HCT116 (cell line): ENCODE measurements at regions not wholly inside any gene's neighbourhood (a gene's known extent, or its start where the extent isn't known, plus 50 kb on each side); places are given as distances from the start of the nearest gene placed in this dataset.

ENCODE experiments used
- ATAC-seq: fragments of 200-7000 bp; cut with Tn5 transposase; 2 replicates; pipeline ENCODE4 v1.9.1; 2020; ENCODE audit warnings: mild to moderate bottlenecking, moderate library complexity
- BruUV-seq: library from RNA; stranded (reverse); fragments of 400-500 nt; replicated peaks from 2 replicates; lab custom pipeline; 2021; lab: Mats Ljungman, UMichigan
- CTCF ChIA-PET: fragments of 300-600 bp; sonication (Branson Sonifier 250); formaldehyde crosslinking; loops from one replicate; lab custom pipeline; 2021; ENCODE audit warnings: antibody characterized with exemption; lab: Charles Lee
- POLR2A ChIA-PET: fragments of 300-600, 350-600 bp; sonication (Branson Sonifier 250); formaldehyde crosslinking; loops from one replicate; lab custom pipeline; 2021; ENCODE audit warnings: antibody characterized with exemption; lab: Charles Lee
- RAD21 ChIA-PET, 2 experiments: fragments of 300-600 bp; sonication (Branson Sonifier 250); formaldehyde crosslinking; loops; one replicate each; lab custom pipeline; 2023; ENCODE audit warnings: low total read pairs in 2 of 2; ENCODE audit not compliant: uncharacterized antibody in 2 of 2, unreplicated experiment in 2 of 2, low non-redundant PET in 1 of 2; lab: Charles Lee
- DNase-seq: peaks from one replicate; pipeline ENCODE4 v3.0.0-alpha.2; 2010; ENCODE audit warnings: low read depth, low spot score
- H2AFZ ChIP-seq: fragments of 200-600 bp; shearing (Covaris generic), sonication (generic); 2 replicates; pipeline ENCODE4 v1.6.1; 2017; ENCODE audit warnings: low read depth, mixed run types, mixed read lengths, antibody characterized with exemption, low read length; ENCODE audit not compliant: poor library complexity, severe bottlenecking
- H3K27ac ChIP-seq: 2 replicates; pipeline ENCODE4 v1.5.1; 2012; ENCODE audit warnings: low read depth, low read length
- H3K27me3 ChIP-seq: fragments of 200-600 bp; sonication (generic); 2 replicates; pipeline ENCODE4 v1.6.1; 2016; ENCODE audit warnings: mixed run types, low read length, mixed read lengths; ENCODE audit not compliant: insufficient read depth
- H3K36me3 ChIP-seq, 2 experiments: fragments of 200-500 bp in 1 of 2; fragments of 200-600 bp in 1 of 2; sonication (Bioruptor generic) in 1 of 2; sonication (generic) in 1 of 2; 2 replicates each; pipeline versions ENCODE4 v1.5.1 to v1.6.1; 2014 to 2016; ENCODE audit warnings: low read length in 2 of 2, inconsistent platforms in 1 of 2, mixed read lengths in 1 of 2, mixed run types in 1 of 2; ENCODE audit not compliant: insufficient read depth in 2 of 2, control insufficient read depth in 1 of 2
- H3K4me1 ChIP-seq, 2 experiments: fragments of 200-600 bp in 1 of 2; sonication (generic) in 1 of 2; 2 replicates each; pipeline versions ENCODE4 v1.5.1 to v1.6.1; 2012 to 2017; ENCODE audit warnings: low read length in 2 of 2, inconsistent platforms in 1 of 2, mild to moderate bottlenecking in 1 of 2, mixed read lengths in 1 of 2, mixed run types in 1 of 2, moderate library complexity in 1 of 2; ENCODE audit not compliant: insufficient read depth in 2 of 2, control insufficient read depth in 1 of 2
- H3K4me2 ChIP-seq: fragments of 200-600 bp; sonication (generic); 2 replicates; pipeline ENCODE4 v1.6.1; 2017; ENCODE audit warnings: mixed run types, low read length, mixed read lengths
- H3K4me3 ChIP-seq, 2 experiments: fragments of 200-600 bp in 1 of 2; sonication (generic) in 1 of 2; replicated peaks in 1 of 2; 2 replicates each; pipeline ENCODE4 v1.5.1; 2011 to 2016; ENCODE audit warnings: low read length in 2 of 2, control low read depth in 1 of 2, low read depth in 1 of 2, mild to moderate bottlenecking in 1 of 2, mixed read lengths in 1 of 2, mixed run types in 1 of 2
- H3K79me2 ChIP-seq: fragments of 200-600 bp; sonication (generic); 2 replicates; pipeline ENCODE4 v1.6.1; 2017; ENCODE audit warnings: mild to moderate bottlenecking, mixed run types, low read length, moderate library complexity, mixed read lengths; ENCODE audit not compliant: insufficient read depth
- H3K9ac ChIP-seq: fragments of 200-600 bp; sonication (generic); 2 replicates; pipeline ENCODE4 v1.6.1; 2016; ENCODE audit warnings: low read length, mixed read lengths
- H3K9me2 ChIP-seq: fragments of 200-600 bp; sonication (generic), shearing (Covaris generic); 2 replicates; pipeline ENCODE4 v1.6.1; 2017; ENCODE audit warnings: mixed run types, mild to moderate bottlenecking, moderate library complexity; ENCODE audit not compliant: insufficient read depth
- H3K9me3 ChIP-seq, 2 experiments: fragments of 200-500 bp in 1 of 2; fragments of 200-600 bp in 1 of 2; sonication (Bioruptor generic) in 1 of 2; sonication (generic) in 1 of 2; 2 replicates each; pipeline ENCODE4 v1.6.1; 2014 to 2017; ENCODE audit warnings: low read length in 2 of 2, mixed read lengths in 2 of 2, inconsistent platforms in 1 of 2, low read depth in 1 of 2, mild to moderate bottlenecking in 1 of 2, mixed run types in 1 of 2, moderate library complexity in 1 of 2; ENCODE audit not compliant: control insufficient read depth in 1 of 2, insufficient read depth in 1 of 2
- H4K20me1 ChIP-seq: fragments of 200-600 bp; sonication (generic), shearing (Covaris generic); 2 replicates; pipeline ENCODE4 v1.6.1; 2017; ENCODE audit warnings: mixed run types, mild to moderate bottlenecking, moderate library complexity; ENCODE audit not compliant: insufficient read depth
- EZH2phosphoT487 ChIP-seq: fragments of 200-600 bp; IDR thresholded peaks from 2 replicates; pipeline ENCODE4 v1.6.1; 2018; ENCODE audit warnings: antibody characterized with exemption, borderline replicate concordance
- FOSL1 ChIP-seq: IDR thresholded peaks from 2 replicates; pipeline ENCODE4 v1.6.1; 2012; ENCODE audit warnings: low read depth
- JUND ChIP-seq: IDR thresholded peaks from 2 replicates; pipeline ENCODE4 v1.6.1; 2012
- POLR2AphosphoS5 ChIP-seq: IDR thresholded peaks from 2 replicates; pipeline ENCODE4 v1.6.1; 2011; ENCODE audit warnings: mild to moderate bottlenecking, low read depth, low read length, moderate library complexity
- SP1 ChIP-seq: IDR thresholded peaks from 2 replicates; pipeline ENCODE4 v1.6.1; 2012; ENCODE audit warnings: low read depth
- SRF ChIP-seq: IDR thresholded peaks from 2 replicates; pipeline ENCODE4 v1.6.1; 2012; ENCODE audit warnings: low read depth
- TCF7L2 ChIP-seq: IDR thresholded peaks from 2 replicates; pipeline ENCODE4 v1.7.0; 2011; ENCODE audit warnings: borderline replicate concordance, inconsistent platforms; ENCODE audit not compliant: insufficient read depth, insufficient read length; ENCODE audit errors: extremely low read depth
- ZNF274 ChIP-seq: fragments of 200-500 bp; sonication (Bioruptor generic); IDR thresholded peaks from 2 replicates; pipeline ENCODE4 v1.6.1; 2014; ENCODE audit warnings: mild to moderate bottlenecking, low read depth, low read length, inconsistent platforms
- intact Hi-C: fragments of 100-400 bp; cut with micrococcal nuclease; formaldehyde crosslinking; loops from 2 replicates; pipeline ENCODE4 v1.10.0; 2022
- TF ChIP-seq, protein P1 (sequence below), 3 experiments: fragments of 200-600 bp in 1 of 3; sonication (generic) in 1 of 3; IDR thresholded peaks in 2 of 3; conservative IDR thresholded peaks in 1 of 3; 2 replicates each; pipeline ENCODE4 v1.5.1; 2012 to 2017; ENCODE audit warnings: low read depth in 2 of 3, low read length in 2 of 3, antibody characterized with exemption in 1 of 3, borderline replicate concordance in 1 of 3, control low read depth in 1 of 3, mild to moderate bottlenecking in 1 of 3, mixed read lengths in 1 of 3, mixed run types in 1 of 3, moderate library complexity in 1 of 3; ENCODE audit not compliant: insufficient read depth in 1 of 3
- TF ChIP-seq, protein P2 (sequence below): IDR thresholded peaks from 2 replicates; pipeline ENCODE4 v1.6.1; 2012
- TF ChIP-seq, protein P3 (sequence below): IDR thresholded peaks from 2 replicates; pipeline ENCODE4 v1.6.1; 2012

DNA sequence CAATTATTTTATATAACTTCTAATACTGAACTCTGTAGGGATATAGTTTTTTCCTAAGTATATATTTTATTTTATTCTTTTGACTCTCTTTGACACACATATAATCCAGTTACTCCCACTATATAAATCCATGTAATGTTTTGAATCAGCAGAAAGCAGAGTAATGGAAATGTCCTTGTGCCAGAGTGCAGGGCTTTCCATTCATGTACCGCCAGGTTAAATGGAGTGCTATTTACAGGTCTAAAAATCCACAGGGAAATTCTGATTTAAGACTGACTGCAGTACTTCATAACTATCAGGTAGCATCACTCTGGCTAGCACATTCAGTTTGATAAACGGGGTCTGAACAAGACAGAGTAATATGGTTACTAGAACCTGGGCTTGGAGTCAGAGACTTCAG is 626.8 kb downstream of the COL12A1 start (continued):
- TF ChIP-seq, protein P1, sequence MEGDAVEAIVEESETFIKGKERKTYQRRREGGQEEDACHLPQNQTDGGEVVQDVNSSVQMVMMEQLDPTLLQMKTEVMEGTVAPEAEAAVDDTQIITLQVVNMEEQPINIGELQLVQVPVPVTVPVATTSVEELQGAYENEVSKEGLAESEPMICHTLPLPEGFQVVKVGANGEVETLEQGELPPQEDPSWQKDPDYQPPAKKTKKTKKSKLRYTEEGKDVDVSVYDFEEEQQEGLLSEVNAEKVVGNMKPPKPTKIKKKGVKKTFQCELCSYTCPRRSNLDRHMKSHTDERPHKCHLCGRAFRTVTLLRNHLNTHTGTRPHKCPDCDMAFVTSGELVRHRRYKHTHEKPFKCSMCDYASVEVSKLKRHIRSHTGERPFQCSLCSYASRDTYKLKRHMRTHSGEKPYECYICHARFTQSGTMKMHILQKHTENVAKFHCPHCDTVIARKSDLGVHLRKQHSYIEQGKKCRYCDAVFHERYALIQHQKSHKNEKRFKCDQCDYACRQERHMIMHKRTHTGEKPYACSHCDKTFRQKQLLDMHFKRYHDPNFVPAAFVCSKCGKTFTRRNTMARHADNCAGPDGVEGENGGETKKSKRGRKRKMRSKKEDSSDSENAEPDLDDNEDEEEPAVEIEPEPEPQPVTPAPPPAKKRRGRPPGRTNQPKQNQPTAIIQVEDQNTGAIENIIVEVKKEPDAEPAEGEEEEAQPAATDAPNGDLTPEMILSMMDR (IDR thresholded peaks at IDR 0.05 in 2 of 3, conservative IDR thresholded peaks at IDR 0.05 in 1 of 3; ENCODE audit: borderline replicate concordance in 1 of 3, insufficient read depth in 1 of 3, low read depth in 2 of 3, low read length in 2 of 3) = no peak
- no peak for TF ChIP-seq JUND
- no peak for TF ChIP-seq SRF
- TF ChIP-seq FOSL1 = no peak
- TF ChIP-seq ZNF274 = no peak
- TF ChIP-seq SP1 = no peak

DNA sequence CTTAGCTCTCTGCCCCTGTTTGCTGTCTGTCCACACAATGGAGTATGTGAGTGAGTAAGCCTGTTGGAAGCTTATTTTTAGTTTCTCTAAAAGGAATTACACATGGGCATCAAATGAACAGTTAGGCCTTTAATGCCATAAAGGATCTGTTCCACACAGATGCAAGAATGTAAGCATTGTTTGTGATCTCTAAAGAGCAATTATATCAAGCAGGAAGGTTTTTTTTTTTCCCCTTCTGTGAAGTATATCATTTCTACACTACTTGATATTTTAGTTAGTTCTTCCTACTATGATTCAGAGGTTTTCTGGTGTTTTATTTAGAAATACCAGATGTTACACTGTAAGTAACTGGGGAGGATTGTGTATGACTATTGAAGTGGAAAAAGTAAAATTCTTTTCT is 627.5 kb downstream of the COL12A1 start:
- no peaks in the 10 kb centered on the region for H3K9me3 ChIP-seq
- CTCF ChIA-PET = no interaction called here
- H3K79me2 ChIP-seq = no peaks in the 10 kb centered on the region
- TF ChIP-seq, protein P2, sequence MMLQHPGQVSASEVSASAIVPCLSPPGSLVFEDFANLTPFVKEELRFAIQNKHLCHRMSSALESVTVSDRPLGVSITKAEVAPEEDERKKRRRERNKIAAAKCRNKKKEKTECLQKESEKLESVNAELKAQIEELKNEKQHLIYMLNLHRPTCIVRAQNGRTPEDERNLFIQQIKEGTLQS = no peak
- TF ChIP-seq, protein P3, sequence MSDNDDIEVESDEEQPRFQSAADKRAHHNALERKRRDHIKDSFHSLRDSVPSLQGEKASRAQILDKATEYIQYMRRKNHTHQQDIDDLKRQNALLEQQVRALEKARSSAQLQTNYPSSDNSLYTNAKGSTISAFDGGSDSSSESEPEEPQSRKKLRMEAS = no peak
- TF ChIP-seq TCF7L2 (no peak), POLR2AphosphoS5 (no peak), EZH2phosphoT487 (no peak), SP1 (no peak)
- DNase-seq (no peak), ATAC-seq (no peak)
- H3K4me1 ChIP-seq = no peaks in the 10 kb centered on the region
- no peak overlapping the region for H2AFZ ChIP-seq
- H3K4me3 ChIP-seq = no peak overlapping the region
- no peaks in the 10 kb centered on the region for H3K9me2 ChIP-seq
- H4K20me1 ChIP-seq = no peaks in the 10 kb centered on the region
- no peaks in the 10 kb centered on the region for H3K36me3 ChIP-seq
- BruUV-seq = no TSS peak
- H3K9ac ChIP-seq = no peak overlapping the region
- no peak overlapping the region for H3K4me2 ChIP-seq
- no peak overlapping the region for H3K27ac ChIP-seq
- RAD21 ChIA-PET = no interaction called here
- intact Hi-C loops = loop anchor here (5.0 to 10.0 kb wide), 2 partner anchors 606 to 626 kb away; partner anchors contain the start of gene COL12A1
- POLR2A ChIA-PET = no interaction called here
- no peaks in the 10 kb centered on the region for H3K27me3 ChIP-seq
